Activated T-cell treated with anti-CD3 and anti-CD28 coated beads, Interleukin-2, amount 50 U/mL, for 72 hours (primary cell): ENCODE measurements at regions not wholly inside any gene's neighbourhood (a gene's known extent, or its start where the extent isn't known, plus 50 kb on each side); places are given as distances from the start of the nearest gene placed in this dataset.

Source experiments
- ATAC-seq, 2 donors: fragments of 150-1000 bp; cut with Tn5 transposase; replicated peaks in 1 of 2; 2 replicates each; pipeline ENCODE4 v1.10.0; 2021; ENCODE audit warnings: moderate library complexity in 2 of 2, mild to moderate bottlenecking in 1 of 2
- DNase-seq, 2 donors: peaks; one replicate each; pipeline ENCODE4 v3.0.0; 2021 to 2022; ENCODE audit warnings: mixed read lengths in 1 of 2
- H3K27ac Mint-ChIP-seq: one replicate; pipeline ENCODE4 v1.8.0; 2022; ENCODE audit warnings: mild to moderate bottlenecking, moderate library complexity, mixed read lengths
- H3K27me3 Mint-ChIP-seq: one replicate; pipeline ENCODE4 v1.8.0; 2022; ENCODE audit warnings: low read depth, mixed read lengths
- H3K36me3 Mint-ChIP-seq, 2 donors: one replicate each; pipeline ENCODE4 v1.8.0; 2022; ENCODE audit warnings: mixed read lengths in 2 of 2, mild to moderate bottlenecking in 1 of 2; ENCODE audit not compliant: insufficient read depth in 2 of 2
- H3K4me1 Mint-ChIP-seq: one replicate; pipeline ENCODE4 v1.8.0; 2022; ENCODE audit warnings: low read depth, mixed read lengths
- H3K4me3 Mint-ChIP-seq, 2 donors: one replicate each; pipeline ENCODE4 v1.8.0; 2022; ENCODE audit warnings: mild to moderate bottlenecking in 2 of 2, mixed read lengths in 2 of 2, moderate library complexity in 2 of 2
- H3K9me3 Mint-ChIP-seq, 2 donors: one replicate each; pipeline ENCODE4 v1.8.0; 2022; ENCODE audit warnings: mixed read lengths in 2 of 2

DNA sequence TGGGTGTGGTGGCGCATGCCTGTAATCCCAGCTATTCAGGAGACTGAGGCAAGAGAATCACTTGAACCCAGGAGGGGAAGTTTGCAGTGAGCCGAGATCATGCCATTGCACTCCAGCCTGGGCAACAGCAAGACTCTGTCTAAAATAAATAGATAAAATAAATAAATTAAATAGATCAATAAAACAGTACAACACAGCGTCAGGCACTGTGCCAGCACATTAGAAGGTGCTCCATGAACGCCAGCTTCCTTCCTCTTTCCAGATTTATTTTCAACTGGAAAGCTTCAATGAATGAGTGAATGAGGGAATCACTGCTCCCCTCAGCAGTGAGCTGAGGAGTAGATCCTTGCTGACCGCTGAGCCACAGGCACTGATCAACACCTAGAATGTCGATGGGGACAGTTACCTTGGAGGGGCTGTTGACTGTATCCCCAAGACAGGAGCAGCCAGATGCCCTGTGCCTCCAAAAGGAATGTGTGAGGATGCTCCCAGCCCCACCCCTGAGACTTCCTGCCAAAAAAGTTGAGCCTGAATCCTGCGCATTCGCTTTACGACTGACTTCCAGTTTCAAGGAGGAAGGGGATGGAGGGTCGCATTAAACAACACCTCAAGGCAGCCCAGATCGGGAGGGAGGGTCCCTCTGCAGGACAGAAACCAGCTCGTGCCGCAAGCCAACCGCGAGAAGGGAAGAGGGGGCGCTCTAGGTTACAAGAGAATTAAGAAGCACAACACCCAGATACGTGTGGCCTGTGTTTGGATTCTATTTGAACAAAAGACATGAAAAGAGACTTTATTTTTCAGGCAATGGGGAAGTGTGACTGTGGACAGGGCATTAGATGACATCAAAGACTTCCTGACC is 54.0 kb upstream of the CNOT6 start:
- H3K4me1 Mint-ChIP-seq, result no peaks in the 10 kb centered on the region
- H3K9me3 Mint-ChIP-seq, result peaks cover 2 to 8% of the 10 kb centered on the region in 2 donors
- H3K27ac Mint-ChIP-seq, result no peak overlapping the region
- ATAC-seq (no peak), DNase-seq (no peak)
- H3K27me3 Mint-ChIP-seq, result no peaks in the 10 kb centered on the region
- peaks cover 3% of the 10 kb centered on the region in 2 donors for H3K36me3 Mint-ChIP-seq
- H3K4me3 Mint-ChIP-seq, result no peak overlapping the region

DNA sequence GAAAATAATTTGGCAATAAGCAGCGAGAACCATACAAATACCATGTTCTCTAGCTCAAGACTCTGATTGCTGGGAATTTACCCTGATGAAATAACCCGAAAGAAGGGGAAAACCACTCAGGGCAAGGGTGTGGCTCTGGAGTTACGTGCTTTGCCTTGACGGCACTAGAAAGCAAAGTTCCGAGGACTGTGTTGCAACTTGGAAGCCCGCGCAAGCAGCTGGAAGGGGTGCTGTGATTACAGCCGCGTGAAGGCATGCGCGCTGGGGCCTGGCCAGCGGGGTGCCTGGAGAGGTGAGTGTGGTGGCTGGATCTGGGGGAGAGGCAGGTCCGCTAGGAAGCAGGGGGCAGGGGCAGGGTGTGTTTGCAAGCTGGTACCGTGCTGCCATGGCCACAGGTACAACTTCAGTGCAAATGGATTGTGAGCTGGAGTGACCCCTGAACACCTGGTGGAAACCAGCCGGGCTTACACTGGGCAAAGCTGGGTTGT is 52.6 kb upstream of the CNOT6 start:
- H3K4me3 Mint-ChIP-seq, result no peak overlapping the region
- peaks cover 3 to 8% of the 10 kb centered on the region in 2 donors for H3K9me3 Mint-ChIP-seq
- H3K36me3 Mint-ChIP-seq, result peaks cover 3% of the 10 kb centered on the region in 2 donors
- DNase-seq (no peak), ATAC-seq (no peak)
- H3K4me1 Mint-ChIP-seq, result no peaks in the 10 kb centered on the region
- H3K27me3 Mint-ChIP-seq, result peaks cover 2% of the 10 kb centered on the region
- H3K27ac Mint-ChIP-seq, result no peak overlapping the region
